SK-N-SH (cell line): ENCODE measurements at regions not wholly inside any gene's neighbourhood (a gene's known extent, or its start where the extent isn't known, plus 50 kb on each side); places are given as distances from the start of the nearest gene placed in this dataset.

Experiments used
- CHD2 ChIP-seq: fragments of 150-350 bp; IDR thresholded peaks from 2 replicates; pipeline ENCODE4 v1.6.1; 2018; ENCODE audit warnings: low read length; ENCODE audit not compliant: partially characterized antibody
- FOXM1 ChIP-seq: IDR thresholded peaks from 2 replicates; pipeline ENCODE4 v1.4.0; 2012; ENCODE audit warnings: low read depth, mild to moderate bottlenecking
- NRF1 ChIP-seq: IDR thresholded peaks from 2 replicates; pipeline ENCODE4 v1.6.1; 2012; ENCODE audit warnings: low read depth, mild to moderate bottlenecking, low read length
- RAD21 ChIP-seq: IDR thresholded peaks from 2 replicates; pipeline ENCODE4 v1.6.1; 2012; ENCODE audit warnings: mild to moderate bottlenecking, low read length
- TF ChIP-seq, protein P1 (sequence below): fragments of 200-600 bp; sonication (generic); IDR thresholded peaks from 2 replicates; pipeline ENCODE4 v1.6.1; 2017; ENCODE audit warnings: antibody characterized with exemption, mild to moderate bottlenecking, moderate library complexity

DNA sequence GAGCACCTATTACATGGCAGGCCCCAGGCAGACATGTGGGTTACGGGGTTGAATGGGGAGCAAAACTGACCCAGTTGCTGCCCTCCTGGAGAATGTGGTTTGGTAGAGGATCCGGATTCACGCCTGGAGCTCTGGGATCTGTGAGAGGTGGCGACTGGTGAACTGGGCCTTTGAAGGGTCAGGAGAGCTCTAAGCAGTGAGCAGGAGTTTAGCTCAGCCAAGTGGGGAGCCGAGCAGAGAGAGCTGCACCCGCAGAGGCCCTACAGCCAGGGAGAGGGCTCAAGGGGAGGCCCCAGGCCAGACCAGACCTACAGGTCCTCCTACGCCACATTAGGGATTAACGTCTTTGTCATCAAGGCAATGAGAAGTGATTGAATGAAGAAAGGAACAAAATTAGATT, 179.8 kb upstream of the TLE3 start:
- TF ChIP-seq, protein P1, sequence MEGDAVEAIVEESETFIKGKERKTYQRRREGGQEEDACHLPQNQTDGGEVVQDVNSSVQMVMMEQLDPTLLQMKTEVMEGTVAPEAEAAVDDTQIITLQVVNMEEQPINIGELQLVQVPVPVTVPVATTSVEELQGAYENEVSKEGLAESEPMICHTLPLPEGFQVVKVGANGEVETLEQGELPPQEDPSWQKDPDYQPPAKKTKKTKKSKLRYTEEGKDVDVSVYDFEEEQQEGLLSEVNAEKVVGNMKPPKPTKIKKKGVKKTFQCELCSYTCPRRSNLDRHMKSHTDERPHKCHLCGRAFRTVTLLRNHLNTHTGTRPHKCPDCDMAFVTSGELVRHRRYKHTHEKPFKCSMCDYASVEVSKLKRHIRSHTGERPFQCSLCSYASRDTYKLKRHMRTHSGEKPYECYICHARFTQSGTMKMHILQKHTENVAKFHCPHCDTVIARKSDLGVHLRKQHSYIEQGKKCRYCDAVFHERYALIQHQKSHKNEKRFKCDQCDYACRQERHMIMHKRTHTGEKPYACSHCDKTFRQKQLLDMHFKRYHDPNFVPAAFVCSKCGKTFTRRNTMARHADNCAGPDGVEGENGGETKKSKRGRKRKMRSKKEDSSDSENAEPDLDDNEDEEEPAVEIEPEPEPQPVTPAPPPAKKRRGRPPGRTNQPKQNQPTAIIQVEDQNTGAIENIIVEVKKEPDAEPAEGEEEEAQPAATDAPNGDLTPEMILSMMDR = no peak
- TF ChIP-seq NRF1 = no peak
- no peak for TF ChIP-seq FOXM1
- no peak for TF ChIP-seq CHD2
- no peak for TF ChIP-seq RAD21
